ENCODE measurements at regions not wholly inside any gene's neighbourhood (a gene's known extent, or its start where the extent isn't known, plus 50 kb on each side); places are given as distances from the start of the nearest gene placed in this dataset.
"Not testable (repeated sequence)": the region's sequence is repeated elsewhere in the genome, so short reads cannot be mapped to it uniquely, and the experiment has no call there.

- no peaks in the 10 kb centered on the region for H3K27me3 ChIP-seq (ENCODE audit: low read depth)
- no peak overlapping the region for H3K4me3 ChIP-seq
- H3K36me3 ChIP-seq (replicated peaks) = no peaks in the 10 kb centered on the region
- no peaks in the 10 kb centered on the region for H3K9me3 ChIP-seq
- in situ Hi-C loops (cut with MboI; ENCODE audit: low sequenced_read_pairs) = no loop called here
- H3K4me1 ChIP-seq = no peaks in the 10 kb centered on the region
- no peak for DNase-seq (ENCODE audit: low spot score in 2 of 2)
Observed at GRCh38 chr13:83178008-83178407, 704.3 kb downstream of the SLITRK1 start.

- H3K4me3 ChIP-seq = no peak overlapping the region
- H3K36me3 ChIP-seq (replicated peaks) = no peaks in the 10 kb centered on the region
- H3K27me3 ChIP-seq (ENCODE audit: low read depth) = no peaks in the 10 kb centered on the region
- H3K4me1 ChIP-seq = no peaks in the 10 kb centered on the region
- no peaks in the 10 kb centered on the region for H3K9me3 ChIP-seq
- DNase-seq (ENCODE audit: low spot score in 2 of 2) = no peak
- in situ Hi-C loops (cut with MboI; ENCODE audit: low sequenced_read_pairs) = no loop called here
Observed at GRCh38 chr13:83168590-83168989, 713.7 kb downstream of the SLITRK1 start.

GRCh38 chr13:83167203-83167602, 715.1 kb downstream of the SLITRK1 start:
- no peak for DNase-seq (ENCODE audit: low spot score in 2 of 2)
- no peaks in the 10 kb centered on the region for H3K9me3 ChIP-seq
- no peaks in the 10 kb centered on the region for H3K4me1 ChIP-seq
- in situ Hi-C loops (cut with MboI; ENCODE audit: low sequenced_read_pairs) = no loop called here
- H3K4me3 ChIP-seq = no peak overlapping the region
- no peaks in the 10 kb centered on the region for H3K27me3 ChIP-seq (ENCODE audit: low read depth)
- no peaks in the 10 kb centered on the region for H3K36me3 ChIP-seq (replicated peaks)

GRCh38 chr13:83166550-83166949, 715.7 kb downstream of the SLITRK1 start:
- no peaks in the 10 kb centered on the region for H3K27me3 ChIP-seq (ENCODE audit: low read depth)
- H3K9me3 ChIP-seq = no peaks in the 10 kb centered on the region
- DNase-seq (ENCODE audit: low spot score in 2 of 2) = no peak
- H3K4me1 ChIP-seq = no peaks in the 10 kb centered on the region
- no peaks in the 10 kb centered on the region for H3K36me3 ChIP-seq (replicated peaks)
- H3K4me3 ChIP-seq = no peak overlapping the region
- in situ Hi-C loops (cut with MboI; ENCODE audit: low sequenced_read_pairs) = no loop called here

GRCh38 chr13:83162493-83162892, 719.8 kb downstream of the SLITRK1 start:
- H3K4me1 ChIP-seq = no peaks in the 10 kb centered on the region; the same call in 1 of the 2 replicates
- in situ Hi-C loops (cut with MboI; ENCODE audit: low sequenced_read_pairs) = no loop called here
- H3K36me3 ChIP-seq (replicated peaks) = no peaks in the 10 kb centered on the region
- H3K4me3 ChIP-seq = no peak overlapping the region
- no peaks in the 10 kb centered on the region for H3K27me3 ChIP-seq (ENCODE audit: low read depth)
- H3K9me3 ChIP-seq = no peaks in the 10 kb centered on the region
- no peak for DNase-seq (ENCODE audit: low spot score in 2 of 2)

- H3K4me1 ChIP-seq = no peaks in the 10 kb centered on the region
- no peaks in the 10 kb centered on the region for H3K9me3 ChIP-seq
- no peak for DNase-seq (ENCODE audit: low spot score in 2 of 2)
- no peaks in the 10 kb centered on the region for H3K36me3 ChIP-seq (replicated peaks)
- H3K4me3 ChIP-seq = no peak overlapping the region
- in situ Hi-C loops (cut with MboI; ENCODE audit: low sequenced_read_pairs) = no loop called here
- no peaks in the 10 kb centered on the region for H3K27me3 ChIP-seq (ENCODE audit: low read depth)
Observed at GRCh38 chr13:83153848-83154247, 728.4 kb downstream of the SLITRK1 start.

GRCh38 chr13:83151308-83151660, 731.0 kb downstream of the SLITRK1 start:
- H3K36me3 ChIP-seq (replicated peaks) = no peaks in the 10 kb centered on the region
- H3K9me3 ChIP-seq = no peaks in the 10 kb centered on the region
- no peak for DNase-seq (ENCODE audit: low spot score in 2 of 2)
- H3K27me3 ChIP-seq (ENCODE audit: low read depth) = no peaks in the 10 kb centered on the region
- H3K4me3 ChIP-seq = no peak overlapping the region
- in situ Hi-C loops (cut with MboI; ENCODE audit: low sequenced_read_pairs) = no loop called here
- no peaks in the 10 kb centered on the region for H3K4me1 ChIP-seq

GRCh38 chr13:83150616-83151307, 731.5 kb downstream of the SLITRK1 start:
- H3K4me1 ChIP-seq = no peaks in the 10 kb centered on the region
- DNase-seq (ENCODE audit: low spot score in 2 of 2) = no peak
- no peaks in the 10 kb centered on the region for H3K9me3 ChIP-seq
- H3K4me3 ChIP-seq = no peak overlapping the region
- H3K36me3 ChIP-seq (replicated peaks) = no peaks in the 10 kb centered on the region
- no peaks in the 10 kb centered on the region for H3K27me3 ChIP-seq (ENCODE audit: low read depth)
- in situ Hi-C loops (cut with MboI; ENCODE audit: low sequenced_read_pairs) = no loop called here

- no peaks in the 10 kb centered on the region for H3K4me1 ChIP-seq
- DNase-seq (ENCODE audit: low spot score in 2 of 2) = no peak
- H3K36me3 ChIP-seq (replicated peaks) = no peaks in the 10 kb centered on the region
- no peaks in the 10 kb centered on the region for H3K27me3 ChIP-seq (ENCODE audit: low read depth)
- in situ Hi-C loops (cut with MboI; ENCODE audit: low sequenced_read_pairs) = no loop called here
- no peak overlapping the region for H3K4me3 ChIP-seq
- no peaks in the 10 kb centered on the region for H3K9me3 ChIP-seq
Observed at GRCh38 chr13:83136660-83137059, 745.6 kb downstream of the SLITRK1 start.

- H3K36me3 ChIP-seq (replicated peaks) = no peaks in the 10 kb centered on the region
- H3K4me1 ChIP-seq = no peaks in the 10 kb centered on the region
- DNase-seq (ENCODE audit: low spot score in 2 of 2) = no peak
- in situ Hi-C loops (cut with MboI; ENCODE audit: low sequenced_read_pairs) = no loop called here
- H3K9me3 ChIP-seq = no peaks in the 10 kb centered on the region
- H3K4me3 ChIP-seq = no peak overlapping the region
- H3K27me3 ChIP-seq (ENCODE audit: low read depth) = no peaks in the 10 kb centered on the region
Observed at GRCh38 chr13:83125791-83126190, 756.5 kb downstream of the SLITRK1 start.

GRCh38 chr13:83121896-83122295, 760.4 kb downstream of the SLITRK1 start:
- H3K36me3 ChIP-seq (replicated peaks) = no peaks in the 10 kb centered on the region
- no peak for DNase-seq (ENCODE audit: low spot score in 2 of 2)
- H3K4me3 ChIP-seq = no peak overlapping the region
- no peaks in the 10 kb centered on the region for H3K9me3 ChIP-seq
- in situ Hi-C loops (cut with MboI; ENCODE audit: low sequenced_read_pairs) = no loop called here
- H3K4me1 ChIP-seq = no peaks in the 10 kb centered on the region
- H3K27me3 ChIP-seq (ENCODE audit: low read depth) = no peaks in the 10 kb centered on the region

GRCh38 chr13:83117046-83117445, 765.2 kb downstream of the SLITRK1 start:
- no peak for DNase-seq (ENCODE audit: low spot score in 2 of 2)
- Histone ChIP-seq H3K36me3 (replicated peaks) (no peaks in the 10 kb centered on the region), H3K4me3 (no peak overlapping the region), H3K27me3 (ENCODE audit: low read depth) (no peaks in the 10 kb centered on the region), H3K4me1 (no peaks in the 10 kb centered on the region), H3K9me3 (no peaks in the 10 kb centered on the region)
- in situ Hi-C loops (cut with MboI; ENCODE audit: low sequenced_read_pairs) = no loop called here

GRCh38 chr13:83101574-83102247, 780.6 kb downstream of the SLITRK1 start:
- H3K27me3 ChIP-seq (ENCODE audit: low read depth); in situ Hi-C loops (cut with MboI; ENCODE audit: low sequenced_read_pairs); H3K36me3 ChIP-seq (replicated peaks); H3K9me3 ChIP-seq; DNase-seq (ENCODE audit: low spot score in 2 of 2); H3K4me1 ChIP-seq; H3K4me3 ChIP-seq: not testable (repeated sequence)

GRCh38 chr13:83100237-83100636, 782.0 kb downstream of the SLITRK1 start:
- no peak for DNase-seq (ENCODE audit: low spot score in 2 of 2)
- in situ Hi-C loops (cut with MboI; ENCODE audit: low sequenced_read_pairs) = no loop called here
- Histone ChIP-seq H3K4me1 (no peaks in the 10 kb centered on the region), H3K36me3 (replicated peaks) (no peaks in the 10 kb centered on the region), H3K4me3 (no peak overlapping the region), H3K27me3 (ENCODE audit: low read depth) (no peaks in the 10 kb centered on the region), H3K9me3 (no peaks in the 10 kb centered on the region)

- Histone ChIP-seq H3K36me3 (replicated peaks) (no peaks in the 10 kb centered on the region), H3K4me1 (no peaks in the 10 kb centered on the region), H3K27me3 (ENCODE audit: low read depth) (no peaks in the 10 kb centered on the region), H3K4me3 (no peak overlapping the region), H3K9me3 (no peaks in the 10 kb centered on the region)
- in situ Hi-C loops (cut with MboI; ENCODE audit: low sequenced_read_pairs) = no loop called here
- no peak for DNase-seq (ENCODE audit: low spot score in 2 of 2)
Observed at GRCh38 chr13:83088858-83089257, 793.4 kb downstream of the SLITRK1 start.

Measured in HAP-1 (cell line).